ENCODE measurements at regions not wholly inside any gene's neighbourhood (a gene's known extent, or its start where the extent isn't known, plus 50 kb on each side); places are given as distances from the start of the nearest gene placed in this dataset.

DNA sequence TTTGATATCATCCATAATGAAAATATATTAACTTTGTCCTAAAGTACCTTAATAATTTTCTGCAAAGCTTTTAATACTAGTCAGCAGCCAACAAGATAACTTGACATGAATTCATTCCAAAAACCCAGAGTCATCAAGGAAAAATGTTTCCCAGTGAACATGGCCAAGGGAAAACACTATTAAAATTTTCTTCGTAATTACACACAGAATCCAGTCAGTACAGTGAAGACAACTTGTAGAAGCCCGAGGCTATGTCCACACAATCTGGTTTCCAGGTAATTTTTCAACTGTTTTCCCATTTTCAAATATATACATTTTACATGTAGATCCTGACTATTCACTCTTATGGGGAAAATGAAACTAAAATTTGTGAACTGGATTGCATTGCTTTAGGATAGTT is 600.9 kb downstream of the CDH8 start:
- TF ChIP-seq, protein P1, sequence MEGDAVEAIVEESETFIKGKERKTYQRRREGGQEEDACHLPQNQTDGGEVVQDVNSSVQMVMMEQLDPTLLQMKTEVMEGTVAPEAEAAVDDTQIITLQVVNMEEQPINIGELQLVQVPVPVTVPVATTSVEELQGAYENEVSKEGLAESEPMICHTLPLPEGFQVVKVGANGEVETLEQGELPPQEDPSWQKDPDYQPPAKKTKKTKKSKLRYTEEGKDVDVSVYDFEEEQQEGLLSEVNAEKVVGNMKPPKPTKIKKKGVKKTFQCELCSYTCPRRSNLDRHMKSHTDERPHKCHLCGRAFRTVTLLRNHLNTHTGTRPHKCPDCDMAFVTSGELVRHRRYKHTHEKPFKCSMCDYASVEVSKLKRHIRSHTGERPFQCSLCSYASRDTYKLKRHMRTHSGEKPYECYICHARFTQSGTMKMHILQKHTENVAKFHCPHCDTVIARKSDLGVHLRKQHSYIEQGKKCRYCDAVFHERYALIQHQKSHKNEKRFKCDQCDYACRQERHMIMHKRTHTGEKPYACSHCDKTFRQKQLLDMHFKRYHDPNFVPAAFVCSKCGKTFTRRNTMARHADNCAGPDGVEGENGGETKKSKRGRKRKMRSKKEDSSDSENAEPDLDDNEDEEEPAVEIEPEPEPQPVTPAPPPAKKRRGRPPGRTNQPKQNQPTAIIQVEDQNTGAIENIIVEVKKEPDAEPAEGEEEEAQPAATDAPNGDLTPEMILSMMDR (CRISPR knock-in tag; IDR thresholded peaks at IDR 0.05), result no peak
- TF ChIP-seq ZBTB20 (CRISPR knock-in tag; IDR thresholded peaks at IDR 0.05; ENCODE audit: borderline replicate concordance, low read depth) (no peak), ZSCAN21 (CRISPR knock-in tag; IDR thresholded peaks at IDR 0.05; ENCODE audit: borderline replicate concordance) (no peak), YY1 (IDR thresholded peaks at IDR 0.05; ENCODE audit: insufficient read depth, insufficient replicate concordance, low read depth, low read length) (no peak), ZNF556 (CRISPR knock-in tag; IDR thresholded peaks at IDR 0.05; ENCODE audit: borderline replicate concordance) (no peak), GABPA (IDR thresholded peaks at IDR 0.05; ENCODE audit: low read depth, low read length) (no peak), GABPA (CRISPR knock-in tag; IDR thresholded peaks at IDR 0.05; ENCODE audit: low read depth) (no peak), ZNF143 (CRISPR knock-in tag; IDR thresholded peaks at IDR 0.05) (no peak), KAT8 (CRISPR knock-in tag; IDR thresholded peaks at IDR 0.05) (no peak), EED (CRISPR knock-in tag; IDR thresholded peaks at IDR 0.05) (no peak), TGIF2 (CRISPR knock-in tag; IDR thresholded peaks at IDR 0.05) (no peak)
- TF ChIP-seq, protein P2, sequence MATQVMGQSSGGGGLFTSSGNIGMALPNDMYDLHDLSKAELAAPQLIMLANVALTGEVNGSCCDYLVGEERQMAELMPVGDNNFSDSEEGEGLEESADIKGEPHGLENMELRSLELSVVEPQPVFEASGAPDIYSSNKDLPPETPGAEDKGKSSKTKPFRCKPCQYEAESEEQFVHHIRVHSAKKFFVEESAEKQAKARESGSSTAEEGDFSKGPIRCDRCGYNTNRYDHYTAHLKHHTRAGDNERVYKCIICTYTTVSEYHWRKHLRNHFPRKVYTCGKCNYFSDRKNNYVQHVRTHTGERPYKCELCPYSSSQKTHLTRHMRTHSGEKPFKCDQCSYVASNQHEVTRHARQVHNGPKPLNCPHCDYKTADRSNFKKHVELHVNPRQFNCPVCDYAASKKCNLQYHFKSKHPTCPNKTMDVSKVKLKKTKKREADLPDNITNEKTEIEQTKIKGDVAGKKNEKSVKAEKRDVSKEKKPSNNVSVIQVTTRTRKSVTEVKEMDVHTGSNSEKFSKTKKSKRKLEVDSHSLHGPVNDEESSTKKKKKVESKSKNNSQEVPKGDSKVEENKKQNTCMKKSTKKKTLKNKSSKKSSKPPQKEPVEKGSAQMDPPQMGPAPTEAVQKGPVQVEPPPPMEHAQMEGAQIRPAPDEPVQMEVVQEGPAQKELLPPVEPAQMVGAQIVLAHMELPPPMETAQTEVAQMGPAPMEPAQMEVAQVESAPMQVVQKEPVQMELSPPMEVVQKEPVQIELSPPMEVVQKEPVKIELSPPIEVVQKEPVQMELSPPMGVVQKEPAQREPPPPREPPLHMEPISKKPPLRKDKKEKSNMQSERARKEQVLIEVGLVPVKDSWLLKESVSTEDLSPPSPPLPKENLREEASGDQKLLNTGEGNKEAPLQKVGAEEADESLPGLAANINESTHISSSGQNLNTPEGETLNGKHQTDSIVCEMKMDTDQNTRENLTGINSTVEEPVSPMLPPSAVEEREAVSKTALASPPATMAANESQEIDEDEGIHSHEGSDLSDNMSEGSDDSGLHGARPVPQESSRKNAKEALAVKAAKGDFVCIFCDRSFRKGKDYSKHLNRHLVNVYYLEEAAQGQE (IDR thresholded peaks at IDR 0.05; ENCODE audit: borderline replicate concordance in 1 of 2, low read depth in 1 of 2, low read length in 2 of 2), result no peak
- TF ChIP-seq, protein P3, sequence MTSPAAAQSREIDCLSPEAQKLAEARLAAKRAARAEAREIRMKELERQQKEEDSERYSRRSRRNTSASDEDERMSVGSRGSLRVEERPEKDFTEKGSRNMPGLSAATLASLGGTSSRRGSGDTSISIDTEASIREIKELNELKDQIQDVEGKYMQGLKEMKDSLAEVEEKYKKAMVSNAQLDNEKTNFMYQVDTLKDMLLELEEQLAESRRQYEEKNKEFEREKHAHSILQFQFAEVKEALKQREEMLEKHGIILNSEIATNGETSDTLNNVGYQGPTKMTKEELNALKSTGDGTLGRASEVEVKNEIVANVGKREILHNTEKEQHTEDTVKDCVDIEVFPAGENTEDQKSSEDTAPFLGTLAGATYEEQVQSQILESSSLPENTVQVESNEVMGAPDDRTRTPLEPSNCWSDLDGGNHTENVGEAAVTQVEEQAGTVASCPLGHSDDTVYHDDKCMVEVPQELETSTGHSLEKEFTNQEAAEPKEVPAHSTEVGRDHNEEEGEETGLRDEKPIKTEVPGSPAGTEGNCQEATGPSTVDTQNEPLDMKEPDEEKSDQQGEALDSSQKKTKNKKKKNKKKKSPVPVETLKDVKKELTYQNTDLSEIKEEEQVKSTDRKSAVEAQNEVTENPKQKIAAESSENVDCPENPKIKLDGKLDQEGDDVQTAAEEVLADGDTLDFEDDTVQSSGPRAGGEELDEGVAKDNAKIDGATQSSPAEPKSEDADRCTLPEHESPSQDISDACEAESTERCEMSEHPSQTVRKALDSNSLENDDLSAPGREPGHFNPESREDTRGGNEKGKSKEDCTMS (CRISPR knock-in tag; conservative IDR thresholded peaks at IDR 0.05), result no peak

All from HepG2 (cell line).